Glutamatergic neuron (in vitro differentiated cells): ENCODE measurements at regions not wholly inside any gene's neighbourhood (a gene's known extent, or its start where the extent isn't known, plus 50 kb on each side); places are given as distances from the start of the nearest gene placed in this dataset.

Source experiments
- DNase-seq: peaks from one replicate; pipeline ENCODE4 v3.0.0; 2022
- H3K27ac Mint-ChIP-seq: one replicate; pipeline ENCODE4 v1.8.0; 2020; ENCODE audit warnings: mild to moderate bottlenecking, mixed read lengths, inconsistent platforms; ENCODE audit not compliant: unreplicated experiment
- H3K27me3 Mint-ChIP-seq: one replicate; pipeline ENCODE4 v1.8.0; 2020; ENCODE audit warnings: mild to moderate bottlenecking, moderate library complexity, mixed read lengths, inconsistent platforms; ENCODE audit not compliant: unreplicated experiment
- H3K36me3 Mint-ChIP-seq: one replicate; pipeline ENCODE4 v1.8.0; 2020; ENCODE audit warnings: mild to moderate bottlenecking, mixed read lengths, inconsistent platforms; ENCODE audit not compliant: unreplicated experiment
- H3K4me1 Mint-ChIP-seq: one replicate; pipeline ENCODE4 v1.8.0; 2020; ENCODE audit warnings: mild to moderate bottlenecking, low read depth, mixed read lengths, inconsistent platforms; ENCODE audit not compliant: unreplicated experiment
- H3K4me3 Mint-ChIP-seq: one replicate; pipeline ENCODE4 v1.8.0; 2020; ENCODE audit warnings: mild to moderate bottlenecking, mixed read lengths, inconsistent platforms; ENCODE audit not compliant: unreplicated experiment
- H3K9me3 Mint-ChIP-seq: one replicate; pipeline ENCODE4 v1.8.0; 2020; ENCODE audit warnings: mild to moderate bottlenecking, moderate library complexity, mixed read lengths, inconsistent platforms; ENCODE audit not compliant: unreplicated experiment
- TF ChIP-seq, protein P1 (sequence below): fragments of 200-600 bp; sonication (generic); IDR thresholded peaks from one replicate; pipeline ENCODE4 v1.5.0; 2021; ENCODE audit not compliant: partially characterized antibody, unreplicated experiment

DNA sequence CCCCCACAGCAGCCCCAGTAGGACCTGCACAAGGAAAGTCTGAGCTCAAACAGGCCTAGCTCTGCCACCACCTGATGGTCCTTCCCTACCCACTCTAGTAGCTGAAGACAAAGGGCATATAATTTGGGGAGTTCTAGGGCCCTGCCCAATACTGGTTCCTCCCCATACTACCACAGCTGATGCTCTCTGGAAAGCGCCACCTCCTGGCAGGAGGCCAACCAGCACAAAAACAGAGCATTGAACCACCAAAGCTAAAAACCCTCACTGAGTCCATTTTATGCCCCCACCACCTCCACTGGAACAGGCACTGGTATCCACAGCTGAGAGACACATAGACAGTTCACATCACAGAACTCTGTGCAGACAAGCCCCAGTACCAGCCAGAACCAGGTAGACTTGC is 1276.8 kb downstream of the OLFM4 start:
- Mint-ChIP-seq H3K4me3 (no peak overlapping the region), H3K9me3 (peaks cover 5% of the 10 kb centered on the region), H3K4me1 (peaks cover 15% of the 10 kb centered on the region), H3K27me3 (peaks cover 4% of the 10 kb centered on the region), H3K27ac (no peak overlapping the region), H3K36me3 (peaks cover 8% of the 10 kb centered on the region)
- TF ChIP-seq, protein P1, sequence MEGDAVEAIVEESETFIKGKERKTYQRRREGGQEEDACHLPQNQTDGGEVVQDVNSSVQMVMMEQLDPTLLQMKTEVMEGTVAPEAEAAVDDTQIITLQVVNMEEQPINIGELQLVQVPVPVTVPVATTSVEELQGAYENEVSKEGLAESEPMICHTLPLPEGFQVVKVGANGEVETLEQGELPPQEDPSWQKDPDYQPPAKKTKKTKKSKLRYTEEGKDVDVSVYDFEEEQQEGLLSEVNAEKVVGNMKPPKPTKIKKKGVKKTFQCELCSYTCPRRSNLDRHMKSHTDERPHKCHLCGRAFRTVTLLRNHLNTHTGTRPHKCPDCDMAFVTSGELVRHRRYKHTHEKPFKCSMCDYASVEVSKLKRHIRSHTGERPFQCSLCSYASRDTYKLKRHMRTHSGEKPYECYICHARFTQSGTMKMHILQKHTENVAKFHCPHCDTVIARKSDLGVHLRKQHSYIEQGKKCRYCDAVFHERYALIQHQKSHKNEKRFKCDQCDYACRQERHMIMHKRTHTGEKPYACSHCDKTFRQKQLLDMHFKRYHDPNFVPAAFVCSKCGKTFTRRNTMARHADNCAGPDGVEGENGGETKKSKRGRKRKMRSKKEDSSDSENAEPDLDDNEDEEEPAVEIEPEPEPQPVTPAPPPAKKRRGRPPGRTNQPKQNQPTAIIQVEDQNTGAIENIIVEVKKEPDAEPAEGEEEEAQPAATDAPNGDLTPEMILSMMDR = no peak
- no peak for DNase-seq

DNA sequence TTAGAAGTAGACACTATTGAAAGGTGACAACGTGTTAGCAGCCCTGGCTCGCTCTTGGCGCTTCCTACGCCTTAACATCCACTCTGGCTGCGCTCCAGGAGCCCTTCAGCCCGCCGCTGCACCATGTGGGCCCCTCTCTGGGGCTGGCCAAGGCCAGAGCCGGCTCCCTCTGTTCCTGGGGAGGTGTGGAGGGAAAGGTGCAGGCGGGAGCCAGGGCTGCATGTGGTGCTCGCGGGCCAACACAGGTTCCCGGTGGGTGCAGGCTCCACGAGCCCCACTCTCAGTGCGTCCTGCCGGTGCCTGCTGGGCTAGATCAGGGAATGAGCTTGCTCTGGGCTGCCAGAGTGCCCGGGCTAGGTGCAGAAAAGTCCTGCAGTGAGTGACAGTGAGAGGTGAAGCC is 1284.3 kb downstream of the OLFM4 start:
- peaks cover 4% of the 10 kb centered on the region for H3K9me3 Mint-ChIP-seq
- TF ChIP-seq, protein P1 = no peak
- H3K4me3 Mint-ChIP-seq = no peak overlapping the region
- H3K27me3 Mint-ChIP-seq = no peaks in the 10 kb centered on the region
- H3K36me3 Mint-ChIP-seq = peaks cover under 1% of the 10 kb centered on the region
- no peak for DNase-seq
- H3K4me1 Mint-ChIP-seq = no peaks in the 10 kb centered on the region
- no peak overlapping the region for H3K27ac Mint-ChIP-seq

DNA sequence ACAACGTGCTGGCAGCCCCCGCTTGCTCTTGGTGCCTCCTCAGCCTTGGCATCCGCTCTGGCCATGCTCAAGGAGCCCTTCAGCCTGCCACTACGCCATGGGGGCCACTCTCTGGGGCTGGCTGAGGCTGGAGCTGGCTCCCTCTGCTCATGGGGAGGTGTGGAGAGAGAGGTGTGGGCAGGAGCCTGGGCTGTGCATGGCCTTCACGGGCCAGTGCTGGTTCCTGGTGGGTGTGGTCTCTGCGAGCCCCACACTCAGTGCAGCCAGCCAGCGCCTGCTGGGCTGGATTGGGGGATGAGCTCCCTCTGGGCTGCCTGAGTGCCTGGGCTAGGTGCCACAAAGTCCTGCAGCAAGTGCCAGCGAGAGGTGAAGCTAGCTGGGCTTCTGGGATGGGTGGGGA is 1289.1 kb downstream of the OLFM4 start:
- H3K27ac Mint-ChIP-seq = no peak overlapping the region
- H3K36me3 Mint-ChIP-seq = no peaks in the 10 kb centered on the region
- no peaks in the 10 kb centered on the region for H3K4me1 Mint-ChIP-seq
- no peaks in the 10 kb centered on the region for H3K27me3 Mint-ChIP-seq
- H3K9me3 Mint-ChIP-seq = no peaks in the 10 kb centered on the region
- DNase-seq = no peak
- H3K4me3 Mint-ChIP-seq = no peak overlapping the region
- TF ChIP-seq, protein P1 = no peak

DNA sequence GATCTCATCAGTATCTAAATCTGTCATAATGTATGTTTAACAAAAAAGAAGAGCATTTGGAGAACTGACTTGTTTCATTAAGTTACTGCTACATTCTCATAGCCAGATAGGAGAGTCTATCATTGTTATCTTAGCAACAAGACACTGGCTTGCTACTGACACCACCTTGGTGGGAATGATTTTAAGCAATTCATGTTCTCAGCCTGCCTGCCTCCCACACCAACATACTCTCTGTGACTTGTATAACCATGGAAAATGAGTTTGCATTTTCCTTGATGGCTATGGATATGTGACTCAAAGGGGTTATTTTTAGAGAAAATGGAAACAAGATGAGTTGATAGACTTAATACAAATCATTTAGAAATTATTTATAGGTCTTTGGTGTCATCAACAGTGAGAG is 1308.9 kb downstream of the OLFM4 start:
- no peak overlapping the region for H3K4me3 Mint-ChIP-seq
- TF ChIP-seq, protein P1 = no peak
- DNase-seq = no peak
- no peaks in the 10 kb centered on the region for H3K36me3 Mint-ChIP-seq
- no peaks in the 10 kb centered on the region for H3K4me1 Mint-ChIP-seq
- H3K9me3 Mint-ChIP-seq = no peaks in the 10 kb centered on the region
- H3K27me3 Mint-ChIP-seq = no peaks in the 10 kb centered on the region
- no peak overlapping the region for H3K27ac Mint-ChIP-seq

DNA sequence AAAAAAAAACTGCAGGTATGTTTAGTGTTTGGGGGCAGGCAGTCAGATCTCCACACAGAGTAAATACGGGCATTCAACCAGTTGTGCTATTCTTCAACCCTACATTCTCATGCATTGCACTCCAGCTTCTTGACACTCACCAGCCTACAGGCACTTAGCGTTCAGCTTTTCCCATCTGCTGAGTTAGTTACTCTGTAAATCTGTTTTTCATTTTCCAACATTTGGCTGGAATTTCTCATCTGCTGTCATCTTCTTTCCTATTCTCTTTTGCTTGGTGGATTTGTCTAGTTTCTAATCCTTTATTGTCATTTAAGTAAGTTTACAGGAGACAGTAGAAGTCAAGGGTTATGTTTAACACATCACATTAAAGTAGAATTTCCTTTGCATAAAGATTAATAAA is 1318.9 kb downstream of the OLFM4 start:
- peaks cover 4% of the 10 kb centered on the region for H3K27me3 Mint-ChIP-seq
- H3K9me3 Mint-ChIP-seq = no peaks in the 10 kb centered on the region
- no peak for DNase-seq
- H3K27ac Mint-ChIP-seq = no peak overlapping the region
- no peaks in the 10 kb centered on the region for H3K4me1 Mint-ChIP-seq
- no peaks in the 10 kb centered on the region for H3K36me3 Mint-ChIP-seq
- TF ChIP-seq, protein P1 = no peak
- no peak overlapping the region for H3K4me3 Mint-ChIP-seq
